SKM-1 treated with dmso at 0.1 percent for 144 hours (cell line): ENCODE measurements at regions not wholly inside any gene's neighbourhood (a gene's known extent, or its start where the extent isn't known, plus 50 kb on each side); places are given as distances from the start of the nearest gene placed in this dataset.
"Not testable (repeated sequence)": the region's sequence is repeated elsewhere in the genome, so short reads cannot be mapped to it uniquely, and the experiment has no call there.

Experiments
- DNase-seq: peaks from one replicate; lab custom pipeline; 2025; ENCODE audit not compliant: unreplicated experiment; lab: John Stamatoyannopoulos, UW

GRCh38 chr1:143842058-143842457 lies 129.7 kb downstream of the FAM72C start:
- not testable (repeated sequence) for DNase-seq

DNA sequence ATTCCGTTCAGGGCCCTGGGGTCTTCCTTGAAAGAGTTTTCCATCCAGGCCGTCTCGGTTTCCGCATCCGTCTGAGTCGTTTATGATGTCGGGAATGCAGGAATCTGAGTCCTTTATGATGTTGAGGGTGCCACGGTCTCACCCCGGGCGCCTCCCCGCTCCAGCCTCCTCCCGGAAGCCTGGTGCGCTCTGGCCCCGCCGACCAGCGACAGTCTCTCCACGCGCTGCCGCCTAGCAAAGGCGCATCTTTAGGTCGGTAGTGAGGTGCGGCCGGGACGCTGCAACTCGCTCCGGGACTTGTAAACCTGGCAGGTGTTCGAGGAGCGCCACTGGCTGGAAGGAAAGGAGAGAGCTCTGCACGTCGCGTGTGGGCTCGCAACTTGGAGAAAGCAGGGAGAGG lies 132.6 kb downstream of the FAM72C start:
- not testable (repeated sequence) for DNase-seq

DNA sequence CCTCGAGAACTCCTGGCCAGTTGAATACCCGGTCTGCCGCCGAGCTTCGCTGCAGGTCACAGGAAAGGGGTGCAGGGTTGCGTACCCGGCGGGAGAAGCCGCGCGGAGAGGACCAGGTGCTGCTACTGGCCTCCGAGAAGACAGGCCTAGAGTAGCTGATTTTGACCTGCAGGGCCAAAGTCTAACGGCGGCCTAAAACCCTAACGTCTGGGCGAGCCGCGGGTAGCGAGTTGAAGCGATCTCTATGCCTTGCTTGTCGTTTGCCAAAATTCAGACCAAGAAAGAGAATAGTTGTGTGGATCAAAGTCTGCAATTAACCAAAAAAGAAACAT lies 133.2 kb downstream of the FAM72C start:
- not testable (repeated sequence) for DNase-seq

- DNase-seq: not testable (repeated sequence)
Observed at GRCh38 chr1:143837924-143838597, 133.7 kb downstream of the FAM72C start.

DNA sequence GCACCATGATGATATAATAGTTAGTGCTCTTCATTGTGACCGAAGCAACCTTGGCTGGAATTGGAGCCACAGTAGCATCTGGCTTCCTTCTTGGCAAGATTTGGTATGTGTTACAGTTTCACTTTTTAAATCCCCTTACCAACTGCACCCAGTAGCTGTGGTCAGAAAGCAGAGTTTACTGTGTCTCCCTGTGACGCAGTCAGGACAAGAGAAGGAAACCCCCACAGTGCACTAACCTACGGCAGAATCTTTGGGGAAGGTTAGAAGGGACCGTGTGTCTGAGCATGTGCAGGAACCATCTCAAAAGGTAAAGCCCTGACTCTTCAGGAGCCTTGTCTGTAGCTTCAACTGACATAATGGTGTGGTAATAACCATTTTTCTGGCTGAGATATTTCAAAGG lies 138.4 kb downstream of the FAM72C start:
- not testable (repeated sequence) for DNase-seq

DNA sequence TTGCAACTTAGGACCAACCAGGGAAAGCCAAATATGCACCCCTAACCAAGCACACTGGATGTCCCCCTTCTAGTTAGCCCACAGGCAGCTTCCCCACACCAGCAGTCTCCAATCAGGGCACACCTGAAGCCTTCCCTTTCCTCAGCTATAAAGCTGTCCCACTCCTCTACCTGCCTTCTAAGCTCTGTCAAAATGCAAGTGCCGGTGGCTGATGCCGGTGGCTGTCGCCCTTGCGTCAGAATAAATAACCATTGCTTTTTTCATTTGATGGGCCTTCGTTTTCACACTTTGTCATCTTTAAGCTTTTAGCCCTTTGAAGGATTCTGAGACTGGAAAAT lies 139.4 kb downstream of the FAM72C start:
- not testable (repeated sequence) for DNase-seq

DNA sequence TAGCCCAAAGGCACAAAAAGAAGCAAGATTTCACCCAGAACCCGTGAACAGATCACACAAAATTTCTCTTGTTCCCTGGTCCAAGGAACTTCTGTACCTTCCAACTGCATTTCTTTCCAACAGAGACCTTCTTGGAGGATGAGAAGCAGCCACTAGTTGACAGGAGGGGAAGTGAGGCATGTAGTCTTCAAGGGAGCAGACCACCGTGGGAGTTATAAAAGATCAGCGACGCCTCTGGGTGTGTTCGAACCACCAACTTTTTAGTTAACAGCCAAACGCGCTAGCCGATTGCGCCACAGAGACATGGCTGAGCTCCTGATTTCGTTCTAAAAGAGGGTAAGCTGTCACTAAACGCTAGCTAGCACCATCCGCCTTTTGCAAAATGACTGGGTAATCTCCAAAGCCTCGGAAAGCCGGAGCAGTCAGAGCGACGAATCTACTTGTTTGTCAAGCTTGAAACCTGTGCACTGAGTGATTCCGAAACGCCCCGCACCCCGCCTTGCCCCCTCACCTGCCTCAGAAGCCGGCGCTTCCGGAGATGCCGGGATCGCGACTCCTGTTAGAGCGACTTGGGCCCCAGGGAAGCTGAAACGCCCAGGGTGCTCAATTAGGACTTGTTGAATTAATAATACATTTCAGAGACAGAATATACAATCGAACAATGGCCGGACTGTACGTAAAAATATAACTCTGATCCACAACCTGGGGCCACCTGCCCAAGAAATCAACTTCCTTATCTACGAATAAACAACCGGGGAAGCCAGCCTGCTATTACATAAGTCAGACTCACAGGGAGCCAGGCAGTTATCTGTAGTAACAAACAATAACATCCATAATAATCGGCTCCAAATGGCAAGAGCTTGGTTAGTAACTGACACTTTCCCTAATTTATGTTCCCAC lies 140.1 kb downstream of the FAM72C start:
- not testable (repeated sequence) for DNase-seq

DNA sequence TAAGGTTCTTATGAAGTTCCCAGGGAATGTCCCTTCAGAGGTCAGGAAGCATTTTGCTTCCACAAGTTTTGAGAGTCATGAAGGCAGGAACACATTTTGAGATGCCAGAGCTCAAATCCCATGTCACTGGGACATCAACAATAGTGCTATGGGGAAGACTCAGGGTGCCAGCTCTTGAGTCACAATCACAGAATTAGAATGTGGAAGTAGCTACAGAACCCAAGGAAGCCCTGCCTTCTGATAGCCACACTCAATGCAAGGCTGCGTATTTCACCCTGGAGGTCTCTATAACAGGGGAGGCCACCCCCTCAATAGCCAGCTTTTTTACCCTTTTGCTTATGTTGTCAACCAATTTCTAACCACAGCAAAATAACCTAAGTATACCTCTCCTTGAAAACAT lies 145.6 kb downstream of the FAM72C start:
- DNase-seq: not testable (repeated sequence)

- not testable (repeated sequence) for DNase-seq
Observed at GRCh38 chr1:143824266-143824665, 147.5 kb downstream of the FAM72C start.

- DNase-seq: not testable (repeated sequence)
Observed at GRCh38 chr1:143820058-143820457, 151.7 kb downstream of the FAM72C start.

DNA sequence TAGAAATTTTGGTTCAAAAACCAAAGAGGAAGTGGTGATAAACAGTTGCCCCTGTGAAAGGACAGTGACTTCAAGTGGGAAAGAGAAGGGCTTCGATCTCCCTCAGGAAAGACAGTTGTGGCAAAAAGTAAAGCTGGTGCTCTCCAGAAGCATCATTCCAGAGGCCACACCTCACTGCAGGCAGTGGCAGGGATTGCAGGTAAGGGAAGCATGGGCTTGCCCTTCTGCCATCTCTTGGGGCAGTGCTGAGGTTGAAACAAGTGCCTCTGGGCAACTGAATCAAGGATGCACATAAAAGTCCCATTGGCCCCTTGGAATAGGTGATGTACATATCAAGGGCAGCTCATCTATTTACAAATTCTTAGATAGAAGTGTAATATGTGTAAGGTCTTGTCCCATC lies 155.4 kb downstream of the FAM72C start:
- not testable (repeated sequence) for DNase-seq

- DNase-seq: not testable (repeated sequence)
Observed at GRCh38 chr1:143805374-143805773, 166.4 kb downstream of the FAM72C start.

- not testable (repeated sequence) for DNase-seq
Observed at GRCh38 chr1:143804707-143805356, 167.0 kb downstream of the FAM72C start.

DNA sequence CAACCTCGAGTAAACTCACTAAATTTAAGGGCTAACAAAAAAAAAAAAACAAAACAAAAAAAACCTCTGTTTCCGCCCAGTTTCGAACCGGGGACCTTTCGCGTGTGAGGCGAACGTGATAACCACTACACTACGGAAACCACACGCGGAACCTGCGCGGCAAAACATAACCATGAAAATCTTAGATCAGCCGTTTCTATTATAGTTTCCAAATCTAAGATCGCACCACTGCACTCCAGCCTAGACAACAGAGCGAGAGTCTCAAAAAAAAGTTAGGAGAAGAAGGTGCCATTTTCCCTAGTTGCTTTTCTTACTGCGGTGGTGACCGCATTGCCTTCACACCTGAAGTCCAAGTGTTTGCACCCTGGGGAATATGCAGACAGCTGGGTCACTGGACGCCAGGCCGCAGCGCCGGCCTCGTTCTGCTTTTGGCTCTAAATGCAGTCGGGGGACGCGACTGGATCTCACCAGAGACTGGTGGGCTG lies 167.8 kb downstream of the FAM72C start:
- DNase-seq: not testable (repeated sequence)

DNA sequence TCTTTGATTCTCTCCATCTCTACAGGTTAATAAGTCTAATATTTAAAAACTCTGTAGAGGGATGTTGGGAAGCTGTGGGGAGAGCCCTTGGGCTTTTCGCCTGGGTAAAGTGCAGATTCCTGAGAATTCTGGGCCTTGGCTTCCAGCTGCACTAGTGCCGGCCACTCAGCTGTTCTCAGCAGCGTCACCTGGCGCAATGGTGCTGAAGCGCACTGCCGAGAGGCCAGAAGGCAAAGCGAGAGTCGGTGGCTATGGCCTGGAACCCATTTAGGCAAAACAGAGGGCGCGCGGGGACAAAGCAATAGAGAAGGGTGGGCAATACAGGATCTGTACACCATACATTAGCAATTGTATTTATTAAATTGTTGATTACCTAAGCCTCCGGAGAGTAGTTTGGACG lies 168.7 kb downstream of the FAM72C start:
- DNase-seq: not testable (repeated sequence)

DNA sequence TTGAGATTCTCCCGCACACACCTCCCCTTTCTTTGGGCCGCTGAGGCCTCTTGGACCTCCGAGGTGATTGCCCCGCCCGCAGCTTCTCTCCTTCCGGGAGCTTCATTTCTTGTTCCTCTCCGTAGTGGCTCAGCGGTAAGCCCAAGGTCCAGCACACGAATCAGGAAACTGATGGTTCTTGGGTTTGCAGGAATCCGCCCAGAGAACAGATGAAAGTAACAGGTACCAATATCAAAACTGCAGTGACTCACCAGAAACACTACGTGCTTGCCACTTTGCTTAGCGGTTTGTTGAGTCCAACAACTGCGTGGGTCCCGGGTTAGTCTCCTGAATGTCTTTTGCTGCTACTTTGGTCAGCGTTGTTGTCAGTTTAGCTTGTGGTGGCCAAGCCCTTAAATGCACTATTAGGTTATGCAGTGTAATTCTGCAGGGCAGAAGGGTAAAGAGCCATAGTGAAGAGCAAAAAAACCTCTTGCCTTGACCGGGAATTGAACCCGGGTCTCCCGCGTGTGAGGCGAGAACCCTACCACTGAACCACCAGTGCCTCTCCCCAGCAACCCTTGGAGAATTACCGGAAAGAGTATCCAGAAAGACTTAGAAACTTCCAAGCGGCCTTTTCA lies 172.1 kb downstream of the FAM72C start:
- not testable (repeated sequence) for DNase-seq

DNA sequence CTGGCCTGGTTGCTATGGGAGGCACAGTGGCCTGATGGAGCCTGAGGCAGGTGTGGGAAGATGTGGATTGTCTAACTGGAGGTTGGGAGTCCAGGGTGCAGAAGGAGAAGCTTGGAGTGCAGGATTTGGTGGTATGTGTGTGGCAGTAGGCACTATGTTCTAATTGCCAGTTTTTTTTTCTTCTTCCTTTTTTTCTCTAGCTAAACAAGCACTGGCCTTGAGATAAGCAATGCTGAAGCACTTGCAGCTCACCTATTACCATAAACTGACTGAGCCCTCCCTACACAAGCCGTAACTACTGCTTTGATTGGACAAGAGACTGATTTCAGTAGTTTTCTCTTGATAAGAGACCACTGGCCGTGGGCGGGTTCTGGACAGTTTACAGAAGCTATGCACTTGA lies 175.4 kb downstream of the FAM72C start:
- DNase-seq: not testable (repeated sequence)

- not testable (repeated sequence) for DNase-seq
Observed at GRCh38 chr1:143792047-143792937, 179.5 kb downstream of the FAM72C start.

DNA sequence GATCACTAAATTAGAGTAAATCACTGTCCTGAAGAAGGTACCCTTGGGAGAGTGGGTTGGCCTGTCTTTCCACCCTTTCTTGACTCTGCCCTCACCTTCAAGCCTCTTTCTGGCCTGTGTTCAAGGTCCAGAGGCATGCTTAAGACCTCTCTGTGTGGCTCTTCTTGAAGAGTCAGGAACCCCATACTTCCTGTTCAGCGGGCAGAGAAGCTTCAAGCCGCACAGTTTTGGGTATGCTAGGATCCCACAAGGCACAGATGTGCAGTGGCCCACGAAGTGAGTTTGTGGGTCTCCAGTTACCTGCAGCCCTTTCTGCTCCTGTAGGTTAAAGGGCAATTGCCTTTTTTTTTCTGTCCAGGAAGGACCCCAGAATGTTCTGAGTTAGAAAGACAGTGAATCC lies 185.4 kb downstream of the FAM72C start:
- DNase-seq: not testable (repeated sequence)

- DNase-seq: not testable (repeated sequence)
Observed at GRCh38 chr1:143785883-143786282, 185.9 kb downstream of the FAM72C start.
